ENCODE measurements at regions not wholly inside any gene's neighbourhood (a gene's known extent, or its start where the extent isn't known, plus 50 kb on each side); places are given as distances from the start of the nearest gene placed in this dataset.
A peak's percentile ranks its signal among the peaks of the same experiment; 100 is the strongest.

GRCh38 chr1:214178102-214178501, 102.9 kb upstream of the SMYD2 start:
- Mint-ChIP-seq H3K27me3 (ENCODE audit: low read depth) (peaks cover 60% of the 10 kb centered on the region), H3K4me3 (ENCODE audit: unreplicated experiment) (no peak overlapping the region)

DNA sequence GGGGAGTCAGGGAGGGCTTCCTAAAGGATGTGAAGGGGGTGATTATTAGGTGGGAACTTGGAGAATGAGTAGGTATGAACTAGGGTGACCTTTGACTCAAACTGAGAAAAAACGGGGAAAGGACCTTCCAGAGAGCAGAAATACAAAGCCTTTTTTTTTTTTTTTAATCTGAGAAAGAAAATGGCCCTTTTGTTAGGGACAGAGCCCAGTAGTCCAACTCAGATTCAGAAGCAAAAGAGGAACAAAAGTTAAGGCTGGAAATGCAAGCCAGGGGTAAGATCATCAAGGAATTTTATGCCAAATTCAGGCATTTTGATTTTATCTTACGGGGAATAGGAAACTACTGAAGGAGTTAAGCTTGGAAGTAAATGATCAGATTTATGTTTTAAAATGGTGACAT, 96.0 kb upstream of the SMYD2 start:
- TF ChIP-seq, protein P1, sequence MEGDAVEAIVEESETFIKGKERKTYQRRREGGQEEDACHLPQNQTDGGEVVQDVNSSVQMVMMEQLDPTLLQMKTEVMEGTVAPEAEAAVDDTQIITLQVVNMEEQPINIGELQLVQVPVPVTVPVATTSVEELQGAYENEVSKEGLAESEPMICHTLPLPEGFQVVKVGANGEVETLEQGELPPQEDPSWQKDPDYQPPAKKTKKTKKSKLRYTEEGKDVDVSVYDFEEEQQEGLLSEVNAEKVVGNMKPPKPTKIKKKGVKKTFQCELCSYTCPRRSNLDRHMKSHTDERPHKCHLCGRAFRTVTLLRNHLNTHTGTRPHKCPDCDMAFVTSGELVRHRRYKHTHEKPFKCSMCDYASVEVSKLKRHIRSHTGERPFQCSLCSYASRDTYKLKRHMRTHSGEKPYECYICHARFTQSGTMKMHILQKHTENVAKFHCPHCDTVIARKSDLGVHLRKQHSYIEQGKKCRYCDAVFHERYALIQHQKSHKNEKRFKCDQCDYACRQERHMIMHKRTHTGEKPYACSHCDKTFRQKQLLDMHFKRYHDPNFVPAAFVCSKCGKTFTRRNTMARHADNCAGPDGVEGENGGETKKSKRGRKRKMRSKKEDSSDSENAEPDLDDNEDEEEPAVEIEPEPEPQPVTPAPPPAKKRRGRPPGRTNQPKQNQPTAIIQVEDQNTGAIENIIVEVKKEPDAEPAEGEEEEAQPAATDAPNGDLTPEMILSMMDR (IDR thresholded peaks at IDR 0.05) = no peak
- no peak overlapping the region for H3K27ac Mint-ChIP-seq (ENCODE audit: unreplicated experiment)
- peaks cover 8% of the 10 kb centered on the region for H3K4me1 Mint-ChIP-seq (ENCODE audit: low read depth)
- no peak overlapping the region for H3K4me3 Mint-ChIP-seq (ENCODE audit: unreplicated experiment)
- peaks cover 10% of the 10 kb centered on the region for H3K36me3 Mint-ChIP-seq (ENCODE audit: low read depth)
- no peak for DNase-seq (ENCODE audit: low spot score)
- peaks cover 75% of the 10 kb centered on the region for H3K27me3 Mint-ChIP-seq (ENCODE audit: low read depth)
- peaks cover 14% of the 10 kb centered on the region for H3K9me3 Mint-ChIP-seq (ENCODE audit: low read depth)

More at GRCh38 chr1:214178102-214178501, 102.9 kb upstream of the SMYD2 start:
- H3K9me3 Mint-ChIP-seq (ENCODE audit: low read depth) = peaks cover 12% of the 10 kb centered on the region
- peaks cover 5% of the 10 kb centered on the region for H3K36me3 Mint-ChIP-seq (ENCODE audit: low read depth)
- no peak overlapping the region for H3K27ac Mint-ChIP-seq (ENCODE audit: unreplicated experiment)
- TF ChIP-seq, protein P1 (IDR thresholded peaks at IDR 0.05) = no peak
- DNase-seq (ENCODE audit: low spot score) = no peak
- H3K4me1 Mint-ChIP-seq (ENCODE audit: low read depth) = no peaks in the 10 kb centered on the region

GRCh38 chr1:214186103-214186824, 94.7 kb upstream of the SMYD2 start:
- TF ChIP-seq, protein P1 (IDR thresholded peaks at IDR 0.05) = no peak
- Mint-ChIP-seq H3K27ac (ENCODE audit: unreplicated experiment) (no peak overlapping the region), H3K9me3 (ENCODE audit: low read depth) (peaks cover 14% of the 10 kb centered on the region), H3K27me3 (ENCODE audit: low read depth) (peaks cover 75% of the 10 kb centered on the region), H3K36me3 (ENCODE audit: low read depth) (peaks cover 10% of the 10 kb centered on the region), H3K4me1 (ENCODE audit: low read depth) (peaks cover 8% of the 10 kb centered on the region), H3K4me3 (ENCODE audit: unreplicated experiment) (no peak overlapping the region)
- DNase-seq (ENCODE audit: low spot score) = no peak

- no peak overlapping the region for H3K27ac Mint-ChIP-seq (ENCODE audit: unreplicated experiment)
- H3K36me3 Mint-ChIP-seq (ENCODE audit: low read depth) = peaks cover 8% of the 10 kb centered on the region
- no peak for DNase-seq (ENCODE audit: low spot score)
- peaks cover 8% of the 10 kb centered on the region for H3K4me1 Mint-ChIP-seq (ENCODE audit: low read depth)
- TF ChIP-seq, protein P1 (IDR thresholded peaks at IDR 0.05) = no peak
- H3K27me3 Mint-ChIP-seq (ENCODE audit: low read depth) = peaks cover 74% of the 10 kb centered on the region
- H3K9me3 Mint-ChIP-seq (ENCODE audit: low read depth) = peaks cover 8% of the 10 kb centered on the region
- H3K4me3 Mint-ChIP-seq (ENCODE audit: unreplicated experiment) = peak overlapping the region; percentile 67
Measured at GRCh38 chr1:214187121-214187900, 93.6 kb upstream of the SMYD2 start.

DNA sequence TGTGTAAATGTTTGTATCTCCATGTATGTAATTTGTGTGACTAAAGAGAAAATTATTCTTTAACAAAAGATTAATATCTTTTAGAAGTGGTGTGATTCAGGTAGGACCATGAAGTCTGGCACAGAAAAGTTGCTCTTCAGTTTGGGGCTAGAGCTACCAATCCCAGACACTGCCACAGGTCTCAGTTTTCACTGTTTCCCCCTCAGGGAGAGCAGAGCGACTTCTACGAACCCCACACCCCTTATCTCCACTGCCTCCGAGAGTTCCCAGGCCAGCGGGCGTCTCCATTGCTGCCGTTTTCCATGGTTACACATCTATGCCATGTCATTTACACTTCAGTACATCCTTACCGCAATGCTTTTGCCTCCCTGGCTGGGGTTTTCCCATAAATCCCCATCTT, 93.0 kb upstream of the SMYD2 start:
- H3K4me3 Mint-ChIP-seq (ENCODE audit: unreplicated experiment) = no peak overlapping the region

More for the DNA sequence above, 93.0 kb upstream of the SMYD2 start:
- Mint-ChIP-seq H3K27me3 (ENCODE audit: low read depth) (peaks cover 74% of the 10 kb centered on the region), H3K4me1 (ENCODE audit: low read depth) (peaks cover 11% of the 10 kb centered on the region), H3K36me3 (ENCODE audit: low read depth) (peaks cover 5% of the 10 kb centered on the region), H3K27ac (ENCODE audit: unreplicated experiment) (no peak overlapping the region), H3K9me3 (ENCODE audit: low read depth) (peaks cover 4% of the 10 kb centered on the region)
- DNase-seq (ENCODE audit: low spot score) = no peak
- TF ChIP-seq, protein P1 (IDR thresholded peaks at IDR 0.05) = no peak

Measured in chondrocyte (in vitro differentiated cells).